OCI-LY7 (cell line): ENCODE measurements at regions not wholly inside any gene's neighbourhood (a gene's known extent, or its start where the extent isn't known, plus 50 kb on each side); places are given as distances from the start of the nearest gene placed in this dataset.

ENCODE experiments used
- BruUV-seq: library from RNA; stranded (reverse); fragments of 400-500 nt; replicated peaks from 2 replicates; lab custom pipeline; 2021; lab: Mats Ljungman, UMichigan
- CTCF ChIA-PET: fragments of 300-600 bp; sonication (Branson Sonifier 250); formaldehyde crosslinking; loops from one replicate; lab custom pipeline; 2022; ENCODE audit warnings: antibody characterized with exemption; ENCODE audit not compliant: unreplicated experiment; lab: Charles Lee
- POLR2A ChIA-PET: fragments of 300-600 bp; sonication (Branson Sonifier 250); formaldehyde crosslinking; loops from one replicate; lab custom pipeline; 2022; ENCODE audit warnings: antibody characterized with exemption; lab: Charles Lee
- DNase-seq: peaks from one replicate; pipeline ENCODE4 v3.0.0-alpha.2; 2015; ENCODE audit warnings: low spot score
- H2AFZ ChIP-seq: fragments of 200-600 bp; sonication (generic), shearing (Covaris generic); 2 replicates; pipeline ENCODE4 v1.6.1; 2014; ENCODE audit warnings: mild to moderate bottlenecking, antibody characterized with exemption, low read length, moderate library complexity
- H3K27ac ChIP-seq: fragments of 200-600 bp; sonication (generic); 2 replicates; pipeline ENCODE4 v1.5.1; 2014; ENCODE audit warnings: mixed run types, low read depth, mild to moderate bottlenecking, moderate library complexity, low read length, inconsistent platforms; ENCODE audit not compliant: poor library complexity, severe bottlenecking
- H3K36me3 ChIP-seq: fragments of 200-600 bp; sonication (generic); 2 replicates; pipeline ENCODE4 v1.6.1; 2014; ENCODE audit warnings: mild to moderate bottlenecking, antibody characterized with exemption, low read length, moderate library complexity, mixed read lengths; ENCODE audit not compliant: insufficient read depth
- H3K4me1 ChIP-seq: fragments of 200-600 bp; sonication (generic); 2 replicates; pipeline ENCODE4 v1.5.1; 2014; ENCODE audit warnings: mild to moderate bottlenecking, low read length; ENCODE audit not compliant: insufficient read depth, poor library complexity, severe bottlenecking
- H3K4me2 ChIP-seq: fragments of 200-600 bp; sonication (generic); 2 replicates; pipeline ENCODE4 v1.6.1; 2014; ENCODE audit warnings: mild to moderate bottlenecking, low read length
- H3K4me3 ChIP-seq: fragments of 200-600 bp; sonication (generic); 2 replicates; pipeline ENCODE4 v1.5.1; 2014; ENCODE audit warnings: mild to moderate bottlenecking, low read depth, low read length; ENCODE audit not compliant: poor library complexity, severe bottlenecking
- H3K79me2 ChIP-seq: fragments of 200-600 bp; sonication (generic); 2 replicates; pipeline ENCODE4 v1.6.1; 2016; ENCODE audit warnings: low read depth, mild to moderate bottlenecking, low read length, moderate library complexity, mixed read lengths; ENCODE audit not compliant: insufficient read depth
- H3K9me2 ChIP-seq: fragments of 200-600 bp; sonication (generic); 2 replicates; pipeline ENCODE4 v1.6.1; 2016; ENCODE audit warnings: mild to moderate bottlenecking, low read length, mixed read lengths; ENCODE audit not compliant: insufficient read depth
- H3K9me3 ChIP-seq: fragments of 200-600 bp; sonication (generic); 2 replicates; pipeline ENCODE4 v1.6.1; 2014; ENCODE audit warnings: mild to moderate bottlenecking, mixed run types, low read length, mixed read lengths
- H4K20me1 ChIP-seq: fragments of 200-600 bp; sonication (generic); 2 replicates; pipeline ENCODE4 v1.6.1; 2014; ENCODE audit warnings: mild to moderate bottlenecking, antibody characterized with exemption, low read length, moderate library complexity, mixed read lengths; ENCODE audit not compliant: insufficient read depth
- EZH2phosphoT487 ChIP-seq: fragments of 200-600 bp; sonication (generic); IDR thresholded peaks from 2 replicates; pipeline ENCODE4 v1.6.1; 2018; ENCODE audit warnings: low read depth, borderline replicate concordance, mild to moderate bottlenecking, mixed run types, antibody characterized with exemption, low read length, moderate library complexity, mixed read lengths
- intact Hi-C: fragments of 100-400 bp; cut with micrococcal nuclease; formaldehyde crosslinking; loops from one replicate; pipeline ENCODE4 v1.10.0; 2022; ENCODE audit not compliant: unreplicated experiment
- TF ChIP-seq, protein P1 (sequence below): fragments of 200-600 bp; sonication (generic); conservative IDR thresholded peaks from 2 replicates; pipeline ENCODE4 v1.5.1; 2014; ENCODE audit warnings: mild to moderate bottlenecking, antibody characterized with exemption, low read length, moderate library complexity, mixed read lengths

DNA sequence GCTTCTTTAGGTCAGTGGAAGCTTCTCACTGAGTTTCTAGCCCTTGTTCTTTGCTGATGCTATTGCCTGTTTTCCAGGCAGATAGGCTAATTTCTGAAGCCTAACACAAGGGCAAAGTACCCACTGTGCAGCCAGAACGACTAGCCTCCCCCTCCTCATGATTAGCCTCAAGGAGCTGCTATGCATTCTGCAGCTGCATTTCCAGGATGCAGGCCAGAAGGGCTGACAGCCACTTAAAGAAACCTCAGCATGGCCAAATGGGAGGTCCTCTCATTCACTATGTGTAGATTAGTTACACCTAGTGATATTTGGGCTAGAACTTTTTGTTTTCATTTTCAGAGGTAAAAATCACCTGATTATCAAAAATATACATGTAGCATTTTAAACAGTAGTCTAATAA is 216.0 kb downstream of the RAD51AP2 start:
- H2AFZ ChIP-seq = no peak overlapping the region
- DNase-seq = no peak
- no peaks in the 10 kb centered on the region for H3K9me3 ChIP-seq
- intact Hi-C loops = no loop called here
- H3K4me1 ChIP-seq = no peaks in the 10 kb centered on the region
- no peak for TF ChIP-seq EZH2phosphoT487
- TF ChIP-seq, protein P1, sequence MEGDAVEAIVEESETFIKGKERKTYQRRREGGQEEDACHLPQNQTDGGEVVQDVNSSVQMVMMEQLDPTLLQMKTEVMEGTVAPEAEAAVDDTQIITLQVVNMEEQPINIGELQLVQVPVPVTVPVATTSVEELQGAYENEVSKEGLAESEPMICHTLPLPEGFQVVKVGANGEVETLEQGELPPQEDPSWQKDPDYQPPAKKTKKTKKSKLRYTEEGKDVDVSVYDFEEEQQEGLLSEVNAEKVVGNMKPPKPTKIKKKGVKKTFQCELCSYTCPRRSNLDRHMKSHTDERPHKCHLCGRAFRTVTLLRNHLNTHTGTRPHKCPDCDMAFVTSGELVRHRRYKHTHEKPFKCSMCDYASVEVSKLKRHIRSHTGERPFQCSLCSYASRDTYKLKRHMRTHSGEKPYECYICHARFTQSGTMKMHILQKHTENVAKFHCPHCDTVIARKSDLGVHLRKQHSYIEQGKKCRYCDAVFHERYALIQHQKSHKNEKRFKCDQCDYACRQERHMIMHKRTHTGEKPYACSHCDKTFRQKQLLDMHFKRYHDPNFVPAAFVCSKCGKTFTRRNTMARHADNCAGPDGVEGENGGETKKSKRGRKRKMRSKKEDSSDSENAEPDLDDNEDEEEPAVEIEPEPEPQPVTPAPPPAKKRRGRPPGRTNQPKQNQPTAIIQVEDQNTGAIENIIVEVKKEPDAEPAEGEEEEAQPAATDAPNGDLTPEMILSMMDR = no peak
- ChIA-PET POLR2A (interaction anchor here (0.6 to 1.3 kb wide), 3 partner anchors 19 to 243 kb away, joined by 3 to 5 read pairs (median 3); no protein-coding TSS in a partner anchor), CTCF (no interaction called here)
- no peaks in the 10 kb centered on the region for H3K36me3 ChIP-seq
- no peak overlapping the region for H3K4me2 ChIP-seq
- no peak overlapping the region for H3K27ac ChIP-seq
- no peaks in the 10 kb centered on the region for H3K9me2 ChIP-seq
- H3K79me2 ChIP-seq = no peaks in the 10 kb centered on the region
- no peak overlapping the region for H3K4me3 ChIP-seq
- H4K20me1 ChIP-seq = no peaks in the 10 kb centered on the region
- BruUV-seq = no TSS peak

DNA sequence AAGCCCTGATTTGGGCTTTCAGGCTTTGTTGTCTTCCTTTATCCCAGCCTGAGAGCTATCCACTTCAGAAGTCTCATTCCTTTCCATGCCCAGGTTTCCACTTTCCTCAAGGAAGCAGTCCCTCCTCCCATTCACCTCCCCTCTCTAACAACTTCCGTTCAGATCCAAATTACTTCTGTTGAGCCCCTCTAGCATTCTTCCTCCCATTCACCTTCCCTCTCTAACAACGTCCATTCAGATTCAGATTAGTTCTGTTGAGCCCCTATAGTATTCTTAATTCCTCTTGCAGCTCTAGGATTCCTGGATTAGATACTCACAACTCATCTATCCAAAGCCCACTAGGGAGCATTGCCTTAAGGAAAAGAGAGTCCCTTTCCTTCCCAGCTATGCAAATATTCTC is 216.8 kb downstream of the RAD51AP2 start:
- no peak overlapping the region for H3K27ac ChIP-seq
- TF ChIP-seq EZH2phosphoT487 = no peak
- TF ChIP-seq, protein P1 = no peak
- no peaks in the 10 kb centered on the region for H3K4me1 ChIP-seq
- no TSS peak for BruUV-seq
- POLR2A ChIA-PET = no interaction called here
- H3K79me2 ChIP-seq = no peaks in the 10 kb centered on the region
- no peaks in the 10 kb centered on the region for H3K36me3 ChIP-seq
- CTCF ChIA-PET = no interaction called here
- no peak overlapping the region for H3K4me3 ChIP-seq
- H4K20me1 ChIP-seq = no peaks in the 10 kb centered on the region
- H3K9me3 ChIP-seq = no peaks in the 10 kb centered on the region
- no peak overlapping the region for H2AFZ ChIP-seq
- no peak for DNase-seq
- no peak overlapping the region for H3K4me2 ChIP-seq
- intact Hi-C loops = no loop called here
- H3K9me2 ChIP-seq = no peaks in the 10 kb centered on the region

DNA sequence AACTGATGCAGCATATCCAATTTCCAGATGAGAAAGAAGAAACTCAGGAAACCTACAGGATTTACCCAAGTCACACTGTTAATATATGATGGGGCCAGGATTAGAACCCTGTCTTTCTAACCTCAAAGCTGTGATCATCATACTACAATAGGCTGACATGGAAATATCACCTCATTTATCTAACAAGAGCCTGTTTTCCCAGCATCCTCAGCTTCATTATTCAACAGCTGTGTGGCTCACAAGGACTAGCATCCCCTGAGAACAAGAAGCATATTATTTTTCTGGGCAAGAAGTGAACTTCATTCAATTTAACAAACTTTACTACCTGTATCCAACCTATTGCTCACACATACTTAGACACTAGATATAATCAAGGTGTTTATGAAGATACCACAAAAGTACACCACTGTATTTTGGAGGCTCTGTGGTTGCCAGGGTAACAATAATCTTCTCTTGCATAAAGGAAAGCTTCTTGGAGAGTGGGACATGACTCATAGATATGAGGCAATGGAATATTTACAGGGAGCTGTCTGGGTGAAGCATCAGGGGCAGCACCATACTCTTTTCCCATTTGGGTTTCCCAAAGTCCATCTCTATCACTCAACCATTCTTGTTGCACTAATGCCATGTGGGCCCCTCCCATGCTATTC is 218.2 kb downstream of the RAD51AP2 start:
- H4K20me1 ChIP-seq = no peaks in the 10 kb centered on the region
- intact Hi-C loops = no loop called here
- CTCF ChIA-PET = no interaction called here

More for the DNA sequence above, 218.2 kb downstream of the RAD51AP2 start:
- Histone ChIP-seq H3K36me3 (no peaks in the 10 kb centered on the region), H3K9me3 (no peaks in the 10 kb centered on the region), H3K4me3 (no peak overlapping the region), H3K27ac (no peak overlapping the region), H3K79me2 (no peaks in the 10 kb centered on the region), H3K9me2 (no peaks in the 10 kb centered on the region), H2AFZ (no peak overlapping the region), H3K4me1 (no peaks in the 10 kb centered on the region), H3K4me2 (no peak overlapping the region)
- no TSS peak for BruUV-seq
- POLR2A ChIA-PET = no interaction called here
- no peak for TF ChIP-seq EZH2phosphoT487
- TF ChIP-seq, protein P1 = no peak
- no peak for DNase-seq
